Endothelial cell of umbilical vein (primary cell): ENCODE measurements at regions not wholly inside any gene's neighbourhood (a gene's known extent, or its start where the extent isn't known, plus 50 kb on each side); places are given as distances from the start of the nearest gene placed in this dataset.

ENCODE experiments used
- BruUV-seq: library from RNA; stranded (reverse); fragments of 400-500 nt; replicated peaks from 2 replicates; lab custom pipeline; 2021; lab: Mats Ljungman, UMichigan
- CTCF ChIA-PET: fragments of 300-600, 350-600 bp; sonication (Branson Sonifier 250); formaldehyde crosslinking; loops from one replicate; lab custom pipeline; 2021; ENCODE audit warnings: antibody characterized with exemption, inconsistent platforms; lab: Charles Lee
- POLR2A ChIA-PET: fragments of 300-600, 350-600 bp; sonication (Branson Sonifier 250); formaldehyde crosslinking; loops from one replicate; lab custom pipeline; 2021; ENCODE audit warnings: antibody characterized with exemption, inconsistent platforms; lab: Charles Lee
- DNase-seq: peaks from one replicate; pipeline ENCODE4 v3.0.0-alpha.2; 2011; ENCODE audit warnings: low read depth, low spot score
- FAIRE-seq: peaks from 2 replicates; lab custom pipeline; 2011; peaks lifted over from hg19 to GRCh38; lab: Jason Lieb, UNC
- H2AFZ ChIP-seq: 2 replicates; pipeline ENCODE4 v1.6.0; 2012; ENCODE audit warnings: low read depth, low read length, control low read depth, inconsistent platforms
- H3K27ac ChIP-seq: 2 replicates; pipeline ENCODE4 v1.5.1; 2011; ENCODE audit warnings: low read depth, mild to moderate bottlenecking, control low read depth, low read length, moderate library complexity; ENCODE audit not compliant: insufficient read depth
- H3K27me3 ChIP-seq, 2 experiments: 2 replicates each; pipeline versions ENCODE4 v1.6.0 to v1.6.1; 2011; ENCODE audit warnings: low read length in 2 of 2, mixed read lengths in 1 of 2; ENCODE audit not compliant: control insufficient read depth in 2 of 2, insufficient read depth in 2 of 2
- H3K36me3 ChIP-seq, 2 experiments: 2 replicates in 1 of 2; 3 replicates in 1 of 2; pipeline ENCODE4 v1.5.1; 2011; ENCODE audit warnings: low read length in 2 of 2, mild to moderate bottlenecking in 1 of 2, moderate library complexity in 1 of 2; ENCODE audit not compliant: control insufficient read depth in 2 of 2, insufficient read depth in 2 of 2; ENCODE audit errors: extremely low read depth in 1 of 2
- H3K4me1 ChIP-seq: 3 replicates; pipeline ENCODE4 v1.5.1; 2011; ENCODE audit warnings: mild to moderate bottlenecking, low read length; ENCODE audit not compliant: control insufficient read depth, insufficient read depth; ENCODE audit errors: extremely low read depth
- H3K4me2 ChIP-seq: 2 replicates; pipeline ENCODE4 v1.6.1; 2011; ENCODE audit warnings: low read length, control low read depth, mixed read lengths; ENCODE audit not compliant: insufficient read depth
- H3K4me3 ChIP-seq, 3 experiments: fragments of 200-600 bp in 1 of 3; sonication (generic), shearing (Covaris generic) in 1 of 3; replicated peaks in 1 of 3; 2 replicates each; pipeline ENCODE4 v1.5.1; 2011 to 2016; ENCODE audit warnings: control low read depth in 3 of 3, low read length in 3 of 3, mild to moderate bottlenecking in 2 of 3, inconsistent platforms in 1 of 3, low read depth in 1 of 3, moderate library complexity in 1 of 3; ENCODE audit not compliant: insufficient read depth in 1 of 3
- H3K79me2 ChIP-seq: 2 replicates; pipeline ENCODE4 v1.6.0; 2012; ENCODE audit warnings: low read length, inconsistent platforms; ENCODE audit not compliant: control insufficient read depth, insufficient read depth
- H3K9ac ChIP-seq: replicated peaks from 2 replicates; pipeline ENCODE3; 2011; ENCODE audit warnings: low read length, control low read depth; ENCODE audit not compliant: insufficient read depth; ENCODE audit errors: extremely low read depth
- H3K9me1 ChIP-seq: replicated peaks from 3 replicates; pipeline ENCODE4 v1.6.0; 2011; ENCODE audit warnings: mild to moderate bottlenecking, low read length; ENCODE audit not compliant: control insufficient read depth, insufficient read depth; ENCODE audit errors: extremely low read depth
- H3K9me3 ChIP-seq: replicated peaks from 2 replicates; pipeline ENCODE4 v1.5.1; 2012; ENCODE audit warnings: low read length, inconsistent platforms; ENCODE audit not compliant: control insufficient read depth, insufficient read depth
- H4K20me1 ChIP-seq: replicated peaks from 2 replicates; pipeline ENCODE3; 2011; ENCODE audit warnings: mild to moderate bottlenecking, low read length; ENCODE audit not compliant: control insufficient read depth, insufficient read depth; ENCODE audit errors: extremely low read depth
- EZH2 ChIP-seq: IDR thresholded peaks from 2 replicates; pipeline ENCODE4 v1.6.1; 2012; ENCODE audit warnings: borderline replicate concordance, low read depth, mild to moderate bottlenecking, moderate library complexity, low read length, inconsistent platforms; ENCODE audit not compliant: severe bottlenecking
- FOS ChIP-seq: IDR thresholded peaks from 2 replicates; pipeline ENCODE4 v1.6.1; 2011; ENCODE audit warnings: mild to moderate bottlenecking, low read length, moderate library complexity, borderline replicate concordance; ENCODE audit not compliant: insufficient read depth
- GATA2 ChIP-seq: IDR thresholded peaks from 2 replicates; pipeline ENCODE4 v1.7.0; 2011; ENCODE audit warnings: low read depth, mild to moderate bottlenecking, moderate library complexity, mixed read lengths, low read length; ENCODE audit not compliant: insufficient read length, insufficient read depth
- JUN ChIP-seq: IDR thresholded peaks from 2 replicates; pipeline ENCODE4 v1.6.1; 2011; ENCODE audit warnings: borderline replicate concordance, low read depth; ENCODE audit not compliant: insufficient read length, insufficient read depth
- MYC ChIP-seq: IDR thresholded peaks from one replicate; pipeline ENCODE4 v1.6.1; 2011; ENCODE audit warnings: mild to moderate bottlenecking, low read depth, low read length
- POLR2A ChIP-seq: IDR thresholded peaks from 2 replicates; pipeline ENCODE4 v1.6.1; 2012; ENCODE audit warnings: low read depth, mild to moderate bottlenecking, control low read depth, low read length
- POLR2AphosphoS5 ChIP-seq: IDR thresholded peaks from 2 replicates; pipeline ENCODE4 v1.6.1; 2012; ENCODE audit warnings: low read depth, mild to moderate bottlenecking, control low read depth, low read length, moderate library complexity; ENCODE audit not compliant: insufficient read depth
- dilution Hi-C: fragments of 300-500 bp; cut with MboI; formaldehyde crosslinking; loops from one replicate; pipeline ENCODE4 v1.15.0; 2019; ENCODE audit warnings: low sequenced_read_pairs; ENCODE audit not compliant: extremely low pct_ligation_motif_present
- intact Hi-C: fragments of 100-400 bp; cut with micrococcal nuclease; formaldehyde crosslinking; loops from one replicate; pipeline ENCODE4 v1.10.0; 2022
- TF ChIP-seq, protein P1 (sequence below), 2 donors: IDR thresholded peaks; 1 replicate in 1 of 2; 2 replicates in 1 of 2; pipeline ENCODE4 v1.5.1; 2011; ENCODE audit warnings: low read length in 2 of 2, mild to moderate bottlenecking in 2 of 2, moderate library complexity in 2 of 2, control low read depth in 1 of 2, inconsistent platforms in 1 of 2, low read depth in 1 of 2; ENCODE audit not compliant: insufficient read depth in 1 of 2; ENCODE audit errors: extremely low read depth in 1 of 2
- TF ChIP-seq, protein P2 (sequence below): IDR thresholded peaks from 2 replicates; pipeline ENCODE4 v1.6.1; 2011; ENCODE audit not compliant: insufficient read depth, insufficient read length

DNA sequence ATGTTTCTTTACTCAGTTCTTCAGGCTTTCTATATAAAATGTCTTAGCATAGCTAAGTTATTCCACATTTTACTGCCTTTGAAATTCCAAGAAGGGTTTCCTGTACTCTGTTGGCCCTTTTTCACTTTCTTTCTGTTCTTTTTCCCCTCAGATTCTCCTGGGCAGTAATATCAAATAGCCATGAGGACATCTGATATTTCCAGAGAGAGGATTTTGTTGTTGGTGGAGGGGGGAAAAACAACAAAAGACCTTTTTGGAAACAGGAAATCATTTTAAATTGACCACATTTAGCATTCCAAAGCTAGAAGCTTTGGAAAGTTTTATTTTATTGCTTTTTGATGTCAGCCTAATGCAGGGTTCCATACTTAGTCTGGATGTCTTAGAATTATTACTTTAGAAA lies 445.4 kb downstream of the GJA1 start:
- intact Hi-C loops (no loop called here), dilution Hi-C loops (no loop called here)
- no peaks in the 10 kb centered on the region for H3K9me3 ChIP-seq
- no peak overlapping the region for H3K4me2 ChIP-seq
- ChIA-PET POLR2A (no interaction called here), CTCF (interaction anchor here (0.9 kb wide), 2 partner anchors 19 to 58 kb away, joined by 3 read pairs; no protein-coding TSS in a partner anchor)
- H3K27ac ChIP-seq = no peak overlapping the region
- H3K27me3 ChIP-seq = no peaks in the 10 kb centered on the region
- H3K79me2 ChIP-seq = no peaks in the 10 kb centered on the region
- no peaks in the 10 kb centered on the region for H3K36me3 ChIP-seq
- no peak for TF ChIP-seq EZH2
- TF ChIP-seq, protein P1, sequence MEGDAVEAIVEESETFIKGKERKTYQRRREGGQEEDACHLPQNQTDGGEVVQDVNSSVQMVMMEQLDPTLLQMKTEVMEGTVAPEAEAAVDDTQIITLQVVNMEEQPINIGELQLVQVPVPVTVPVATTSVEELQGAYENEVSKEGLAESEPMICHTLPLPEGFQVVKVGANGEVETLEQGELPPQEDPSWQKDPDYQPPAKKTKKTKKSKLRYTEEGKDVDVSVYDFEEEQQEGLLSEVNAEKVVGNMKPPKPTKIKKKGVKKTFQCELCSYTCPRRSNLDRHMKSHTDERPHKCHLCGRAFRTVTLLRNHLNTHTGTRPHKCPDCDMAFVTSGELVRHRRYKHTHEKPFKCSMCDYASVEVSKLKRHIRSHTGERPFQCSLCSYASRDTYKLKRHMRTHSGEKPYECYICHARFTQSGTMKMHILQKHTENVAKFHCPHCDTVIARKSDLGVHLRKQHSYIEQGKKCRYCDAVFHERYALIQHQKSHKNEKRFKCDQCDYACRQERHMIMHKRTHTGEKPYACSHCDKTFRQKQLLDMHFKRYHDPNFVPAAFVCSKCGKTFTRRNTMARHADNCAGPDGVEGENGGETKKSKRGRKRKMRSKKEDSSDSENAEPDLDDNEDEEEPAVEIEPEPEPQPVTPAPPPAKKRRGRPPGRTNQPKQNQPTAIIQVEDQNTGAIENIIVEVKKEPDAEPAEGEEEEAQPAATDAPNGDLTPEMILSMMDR (IDR thresholded peaks at IDR 0.05; ENCODE audit: extremely low read depth in 1 of 2, insufficient read depth in 1 of 2, low read depth in 1 of 2, low read length in 2 of 2) = no peak
- no peak for TF ChIP-seq GATA2
- TF ChIP-seq JUN = no peak
- TF ChIP-seq FOS = no peak
- no peak for TF ChIP-seq POLR2AphosphoS5
- TF ChIP-seq POLR2A = no peak
- no peak for TF ChIP-seq MYC
- TF ChIP-seq, protein P2, sequence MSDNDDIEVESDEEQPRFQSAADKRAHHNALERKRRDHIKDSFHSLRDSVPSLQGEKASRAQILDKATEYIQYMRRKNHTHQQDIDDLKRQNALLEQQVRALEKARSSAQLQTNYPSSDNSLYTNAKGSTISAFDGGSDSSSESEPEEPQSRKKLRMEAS = no peak
- H3K4me3 ChIP-seq = no peak overlapping the region
- H4K20me1 ChIP-seq = no peaks in the 10 kb centered on the region
- H3K9me1 ChIP-seq = no peaks in the 10 kb centered on the region
- DNase-seq (no peak), FAIRE-seq (no peak)
- H3K4me1 ChIP-seq = no peaks in the 10 kb centered on the region
- H2AFZ ChIP-seq = no peak overlapping the region
- H3K9ac ChIP-seq = no peak overlapping the region
- BruUV-seq = no TSS peak
